MM.1S (cell line): ENCODE measurements at regions not wholly inside any gene's neighbourhood (a gene's known extent, or its start where the extent isn't known, plus 50 kb on each side); places are given as distances from the start of the nearest gene placed in this dataset.

Experiments
- DNase-seq: peaks from one replicate; pipeline ENCODE4 v3.0.0-alpha.2; 2015
- H2AFZ ChIP-seq: fragments of 300-600 bp; sonication (generic); 2 replicates; pipeline ENCODE4 v1.6.0; 2016; ENCODE audit warnings: antibody characterized with exemption, low read length
- H3F3A ChIP-seq: fragments of 300-600 bp; sonication (generic); 2 replicates; pipeline ENCODE4 v1.6.1; 2016; ENCODE audit warnings: mild to moderate bottlenecking, antibody characterized with exemption, low read length, moderate library complexity, mixed read lengths; ENCODE audit not compliant: insufficient read depth
- H3K27ac ChIP-seq: fragments of 300-600 bp; sonication (generic); 2 replicates; pipeline ENCODE4 v1.5.1; 2016; ENCODE audit warnings: mild to moderate bottlenecking, low read length
- H3K27me3 ChIP-seq: fragments of 300-600 bp; sonication (generic); replicated peaks from 2 replicates; pipeline ENCODE4 v1.6.0; 2016; ENCODE audit warnings: low read length; ENCODE audit not compliant: insufficient read depth
- H3K36me3 ChIP-seq: fragments of 300-600 bp; sonication (generic); replicated peaks from 2 replicates; pipeline ENCODE4 v1.6.1; 2016; ENCODE audit warnings: mild to moderate bottlenecking, low read length, mixed read lengths; ENCODE audit not compliant: insufficient read depth
- H3K4me1 ChIP-seq: fragments of 300-600 bp; sonication (generic); 2 replicates; pipeline ENCODE4 v1.6.1; 2016; ENCODE audit warnings: low read length, mixed read lengths
- H3K4me2 ChIP-seq: fragments of 300-600 bp; sonication (generic); 2 replicates; pipeline ENCODE4 v1.6.0; 2016; ENCODE audit warnings: low read depth, low read length
- H3K4me3 ChIP-seq: fragments of 300-600 bp; sonication (generic); 2 replicates; pipeline ENCODE4 v1.5.1; 2016; ENCODE audit warnings: low read length, mixed read lengths
- H3K79me2 ChIP-seq: fragments of 300-600 bp; sonication (generic); 2 replicates; pipeline ENCODE4 v1.6.1; 2016; ENCODE audit warnings: mixed run types, low read length, mixed read lengths
- H3K9ac ChIP-seq: fragments of 300-600 bp; sonication (generic); 2 replicates; pipeline ENCODE4 v1.6.1; 2016; ENCODE audit warnings: low read length, mixed read lengths
- H3K9me2 ChIP-seq: fragments of 300-600 bp; sonication (generic); replicated peaks from 2 replicates; pipeline ENCODE4 v1.6.1; 2016; ENCODE audit warnings: mild to moderate bottlenecking, low read length, mixed read lengths; ENCODE audit not compliant: insufficient read depth
- H3K9me3 ChIP-seq: fragments of 300-600 bp; sonication (generic); replicated peaks from 2 replicates; pipeline ENCODE4 v1.6.1; 2016; ENCODE audit warnings: mild to moderate bottlenecking, low read length, mixed read lengths; ENCODE audit not compliant: insufficient read depth
- H4K20me1 ChIP-seq: fragments of 300-600 bp; sonication (generic); 2 replicates; pipeline ENCODE4 v1.6.1; 2016; ENCODE audit warnings: mild to moderate bottlenecking, low read length, moderate library complexity, mixed read lengths; ENCODE audit not compliant: insufficient read depth
- CTCF ChIP-seq: fragments of 300-600 bp; sonication (generic); IDR thresholded peaks from 2 replicates; pipeline ENCODE4 v1.5.1; 2016; ENCODE audit warnings: antibody characterized with exemption, low read length, mixed read lengths
- EZH2 ChIP-seq: fragments of 300-600 bp; sonication (generic); optimal IDR thresholded peaks from 2 replicates; pipeline ENCODE3; 2017; ENCODE audit warnings: low read depth, mild to moderate bottlenecking, antibody characterized with exemption, low read length, mixed read lengths
- EZH2phosphoT487 ChIP-seq: fragments of 300-600 bp; sonication (generic); IDR thresholded peaks from 2 replicates; pipeline ENCODE4 v1.6.1; 2018; ENCODE audit warnings: antibody characterized with exemption, low read length

- Histone ChIP-seq H3K4me3 (no peak overlapping the region), H3K9me2 (no peaks in the 10 kb centered on the region), H3K79me2 (no peaks in the 10 kb centered on the region), H3K4me2 (no peak overlapping the region), H3K9me3 (no peaks in the 10 kb centered on the region), H3K4me1 (peaks cover 8% of the 10 kb centered on the region), H3K27me3 (no peaks in the 10 kb centered on the region), H3K27ac (no peak overlapping the region), H4K20me1 (no peaks in the 10 kb centered on the region), H2AFZ (no peak overlapping the region), H3K36me3 (no peaks in the 10 kb centered on the region), H3F3A (no peaks in the 10 kb centered on the region), H3K9ac (no peak overlapping the region)
- no peak for DNase-seq
- TF ChIP-seq EZH2phosphoT487 (no peak), CTCF (no peak), EZH2 (no peak)
These were observed 372.8 kb downstream of the KLHL4 start for GRCh38 chrX:87890437-87890836.

- no peak for DNase-seq
- Histone ChIP-seq H3K9me3 (no peaks in the 10 kb centered on the region), H3K27ac (no peak overlapping the region), H3K9me2 (no peaks in the 10 kb centered on the region), H3K4me1 (peaks cover 14% of the 10 kb centered on the region), H3K9ac (no peak overlapping the region), H3K27me3 (no peaks in the 10 kb centered on the region), H3K36me3 (no peaks in the 10 kb centered on the region), H3K79me2 (no peaks in the 10 kb centered on the region), H3K4me2 (no peak overlapping the region), H3K4me3 (no peak overlapping the region), H3F3A (peaks cover 6% of the 10 kb centered on the region), H4K20me1 (no peaks in the 10 kb centered on the region), H2AFZ (no peak overlapping the region)
- TF ChIP-seq CTCF (no peak), EZH2 (no peak), EZH2phosphoT487 (no peak)
These were observed 377.8 kb downstream of the KLHL4 start for GRCh38 chrX:87895421-87895820.

GRCh38 chrX:87896057-87896456 is 378.5 kb downstream of the KLHL4 start:
- no peaks in the 10 kb centered on the region for H3K9me3 ChIP-seq
- no peak overlapping the region for H3K4me3 ChIP-seq
- no peak overlapping the region for H3K4me2 ChIP-seq
- no peaks in the 10 kb centered on the region for H3K27me3 ChIP-seq
- H3K9me2 ChIP-seq: no peaks in the 10 kb centered on the region
- no peak overlapping the region for H3K27ac ChIP-seq
- no peak overlapping the region for H3K9ac ChIP-seq
- TF ChIP-seq EZH2phosphoT487 (no peak), CTCF (no peak), EZH2 (no peak)
- H2AFZ ChIP-seq: no peak overlapping the region
- H3F3A ChIP-seq: peaks cover 6% of the 10 kb centered on the region
- H4K20me1 ChIP-seq: no peaks in the 10 kb centered on the region
- no peaks in the 10 kb centered on the region for H3K79me2 ChIP-seq
- H3K4me1 ChIP-seq: peaks cover 14% of the 10 kb centered on the region
- no peak for DNase-seq
- no peaks in the 10 kb centered on the region for H3K36me3 ChIP-seq
